NCI-H748 treated with DMSO at 0.1 percent for 48 hours (cell line): ENCODE measurements at regions not wholly inside any gene's neighbourhood (a gene's known extent, or its start where the extent isn't known, plus 50 kb on each side); places are given as distances from the start of the nearest gene placed in this dataset.

ENCODE experiments used
- DNase-seq: peaks from one replicate; lab custom pipeline; 2025; lab: John Stamatoyannopoulos, UW

DNA sequence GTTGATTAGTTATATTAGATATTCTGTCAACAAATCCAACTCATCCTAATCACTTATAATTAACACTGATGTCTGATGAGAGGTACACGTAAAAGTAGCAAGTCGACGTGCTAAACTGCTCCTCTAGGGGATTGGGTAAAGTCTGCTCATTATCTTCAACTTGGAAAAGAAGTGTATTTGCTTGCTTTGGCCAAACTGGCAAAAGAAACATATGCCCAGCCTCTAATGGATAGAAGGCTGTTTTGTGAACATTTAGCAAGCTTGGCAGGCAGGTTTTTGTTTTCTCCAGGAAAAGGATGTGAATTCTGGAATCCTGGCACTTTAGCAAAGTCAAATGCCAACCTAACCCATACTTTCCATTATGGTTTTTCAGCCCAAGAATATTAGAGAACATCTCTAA lies 264.8 kb downstream of the TBL1XR1 start:
- DNase-seq, result no peak

DNA sequence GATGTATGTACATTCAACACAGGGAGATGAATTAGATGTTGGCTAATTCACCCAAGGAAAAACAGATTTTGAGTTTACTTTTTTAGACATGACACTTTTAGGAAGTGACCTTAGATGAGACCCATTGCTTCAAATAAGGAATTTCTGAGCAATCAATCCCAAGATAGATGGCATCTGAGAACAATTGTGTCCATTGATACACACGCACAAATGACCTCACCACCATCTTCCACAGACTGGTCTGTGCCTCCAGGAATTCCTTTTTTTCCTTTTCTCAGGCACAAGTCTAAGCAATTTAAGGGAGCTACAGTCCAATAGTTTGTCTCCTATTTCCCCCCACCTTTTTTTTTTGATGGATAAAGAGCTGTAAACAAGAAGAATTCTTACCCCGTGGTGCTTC lies 265.3 kb downstream of the TBL1XR1 start:
- DNase-seq, result no peak

DNA sequence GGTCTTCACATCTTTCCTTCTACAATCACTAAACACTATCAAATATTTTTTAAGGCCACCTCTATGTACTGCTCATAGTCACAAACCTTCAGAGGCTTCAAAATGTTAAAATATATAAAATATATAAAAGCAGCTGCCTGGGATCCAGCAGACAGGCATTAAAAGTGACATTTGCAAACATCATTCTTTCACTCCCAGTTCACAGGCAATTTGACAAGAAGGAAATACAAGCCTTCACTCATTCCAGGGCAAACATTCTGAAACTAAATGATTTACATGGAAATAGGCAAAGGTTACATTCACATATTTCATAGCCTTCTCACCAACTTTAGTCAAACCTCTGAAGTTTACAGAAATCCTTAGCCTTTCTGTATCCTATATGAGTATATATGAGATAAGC lies 266.3 kb downstream of the TBL1XR1 start:
- no peak for DNase-seq

DNA sequence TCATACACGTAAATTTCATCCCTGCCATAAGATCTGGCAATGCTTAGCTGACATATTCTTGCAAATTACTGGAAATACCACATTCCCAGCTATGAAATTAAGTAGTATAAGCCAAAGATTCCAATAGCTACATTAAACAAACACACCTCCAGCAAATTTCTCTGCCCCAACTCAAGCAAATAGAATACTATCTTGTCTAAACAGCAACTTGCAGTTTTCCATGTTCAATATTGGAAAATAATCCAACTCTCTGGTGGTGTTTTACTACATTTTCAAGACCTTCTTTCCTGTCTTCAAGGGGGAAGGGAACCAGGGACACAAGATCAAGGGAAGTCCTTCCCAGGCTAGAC lies 268.7 kb downstream of the TBL1XR1 start:
- DNase-seq, result no peak

DNA sequence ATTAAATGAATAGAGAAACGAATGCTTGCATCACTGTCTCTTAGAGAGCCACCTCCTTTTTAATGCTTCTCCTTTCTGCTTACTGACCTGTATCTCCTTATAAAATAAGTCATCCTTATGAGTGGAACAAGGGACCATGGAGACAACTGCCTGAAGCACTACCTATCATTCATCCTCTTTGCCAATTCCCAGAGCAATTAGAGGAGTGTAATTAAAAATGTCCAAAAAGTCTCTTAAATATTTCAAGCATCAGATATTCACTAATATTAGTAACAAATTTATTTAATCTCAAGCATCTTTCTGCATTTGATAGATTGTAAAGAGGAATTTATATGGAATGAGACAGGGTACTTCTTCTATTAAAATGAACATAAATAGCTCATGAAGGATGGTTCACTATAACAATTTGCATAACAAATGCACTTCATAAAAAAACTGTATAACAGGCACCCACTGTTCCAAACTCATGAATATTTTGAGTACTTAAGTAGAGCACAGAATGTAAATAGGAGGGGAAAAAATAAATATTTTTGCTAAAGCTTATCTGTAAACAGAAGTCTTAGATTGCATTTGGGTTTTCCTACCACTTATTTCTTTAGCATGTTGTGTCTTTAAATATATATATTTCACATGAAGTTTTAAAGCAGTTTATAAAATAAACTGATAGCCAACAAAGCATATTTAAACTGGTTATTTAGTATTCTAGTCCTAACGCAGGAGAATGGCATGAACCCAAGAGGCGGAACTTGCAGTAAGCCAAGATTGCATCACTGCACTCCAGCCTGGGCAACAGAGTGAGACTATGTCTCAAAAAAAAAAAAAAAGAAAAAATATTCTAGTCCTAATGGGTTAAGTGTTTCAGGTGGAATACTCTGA lies 269.3 kb downstream of the TBL1XR1 start:
- DNase-seq, result no peak

DNA sequence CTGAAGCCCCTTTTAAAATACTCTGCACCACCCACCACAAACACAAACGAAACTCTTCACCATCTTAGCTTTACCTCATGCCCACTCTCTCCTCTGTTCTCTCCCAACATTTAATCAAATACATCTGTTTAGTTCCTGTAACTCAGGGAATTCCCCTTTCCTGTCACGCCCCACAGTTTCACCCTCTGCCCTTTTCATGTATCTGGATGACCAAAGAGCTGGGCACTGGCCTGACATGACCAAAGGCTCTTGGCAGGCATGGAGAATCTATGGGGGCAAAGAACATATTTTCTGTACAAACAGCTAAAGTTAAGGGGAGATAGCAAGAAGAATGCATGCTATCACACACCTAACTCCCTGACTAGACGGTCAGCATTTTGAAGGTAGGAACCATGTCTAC lies 270.0 kb downstream of the TBL1XR1 start:
- DNase-seq, result no peak

DNA sequence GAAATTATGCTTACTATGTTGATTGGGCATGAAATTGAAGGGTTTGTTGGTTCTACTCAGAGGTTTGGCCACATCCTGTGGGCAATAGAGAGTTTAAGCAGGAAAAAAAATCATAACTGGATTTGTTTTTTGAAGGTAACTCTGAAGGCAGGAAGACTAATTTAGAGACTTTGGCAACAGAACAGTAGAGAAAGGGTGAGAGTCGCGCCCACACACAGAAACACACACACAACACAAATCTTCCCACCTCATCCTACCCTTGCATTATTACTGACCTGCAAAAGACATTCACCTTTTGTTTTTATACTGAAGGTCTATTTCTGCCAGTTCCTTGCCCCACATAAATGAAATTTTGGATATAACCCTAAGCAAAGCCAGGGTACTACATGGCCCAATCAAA lies 270.6 kb downstream of the TBL1XR1 start:
- DNase-seq, result no peak

DNA sequence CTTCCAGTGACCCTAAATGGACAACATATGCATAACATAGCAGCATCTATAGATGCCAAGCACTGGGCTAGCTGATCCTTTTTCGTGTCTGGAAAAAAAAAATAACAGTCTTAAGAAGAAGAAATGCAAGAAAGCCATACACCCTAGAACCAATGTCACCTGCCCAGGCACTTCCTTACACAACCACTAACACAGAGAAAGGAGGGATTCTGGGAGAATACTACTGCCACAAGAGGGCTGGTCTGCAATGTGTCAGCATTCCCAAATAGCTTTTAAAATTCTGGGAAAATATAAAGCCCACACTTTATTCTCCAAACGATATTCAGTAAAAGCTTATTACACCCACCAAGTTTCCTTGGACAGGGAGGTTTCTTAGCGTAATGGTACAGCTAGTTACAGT lies 271.2 kb downstream of the TBL1XR1 start:
- DNase-seq, result no peak

DNA sequence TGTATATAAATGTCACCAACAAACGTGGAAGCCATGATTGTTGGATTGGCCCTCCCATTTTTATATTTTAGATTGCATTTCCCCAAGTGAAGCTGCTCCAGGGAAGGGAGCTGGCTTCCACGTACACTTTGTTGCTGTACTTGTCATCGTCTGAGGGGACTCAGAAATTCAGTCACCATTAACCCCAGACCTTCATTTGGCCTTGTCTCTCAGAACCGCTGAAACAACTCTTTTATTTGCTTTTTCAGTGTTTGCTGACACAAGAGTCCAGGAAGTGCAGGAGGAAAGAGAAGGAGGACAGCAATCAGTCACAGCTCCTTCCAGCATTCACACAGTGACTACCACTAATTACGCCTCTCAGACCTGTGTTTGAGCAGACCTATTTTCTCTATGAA lies 276.5 kb downstream of the TBL1XR1 start:
- peak; percentile 81 for DNase-seq

DNA sequence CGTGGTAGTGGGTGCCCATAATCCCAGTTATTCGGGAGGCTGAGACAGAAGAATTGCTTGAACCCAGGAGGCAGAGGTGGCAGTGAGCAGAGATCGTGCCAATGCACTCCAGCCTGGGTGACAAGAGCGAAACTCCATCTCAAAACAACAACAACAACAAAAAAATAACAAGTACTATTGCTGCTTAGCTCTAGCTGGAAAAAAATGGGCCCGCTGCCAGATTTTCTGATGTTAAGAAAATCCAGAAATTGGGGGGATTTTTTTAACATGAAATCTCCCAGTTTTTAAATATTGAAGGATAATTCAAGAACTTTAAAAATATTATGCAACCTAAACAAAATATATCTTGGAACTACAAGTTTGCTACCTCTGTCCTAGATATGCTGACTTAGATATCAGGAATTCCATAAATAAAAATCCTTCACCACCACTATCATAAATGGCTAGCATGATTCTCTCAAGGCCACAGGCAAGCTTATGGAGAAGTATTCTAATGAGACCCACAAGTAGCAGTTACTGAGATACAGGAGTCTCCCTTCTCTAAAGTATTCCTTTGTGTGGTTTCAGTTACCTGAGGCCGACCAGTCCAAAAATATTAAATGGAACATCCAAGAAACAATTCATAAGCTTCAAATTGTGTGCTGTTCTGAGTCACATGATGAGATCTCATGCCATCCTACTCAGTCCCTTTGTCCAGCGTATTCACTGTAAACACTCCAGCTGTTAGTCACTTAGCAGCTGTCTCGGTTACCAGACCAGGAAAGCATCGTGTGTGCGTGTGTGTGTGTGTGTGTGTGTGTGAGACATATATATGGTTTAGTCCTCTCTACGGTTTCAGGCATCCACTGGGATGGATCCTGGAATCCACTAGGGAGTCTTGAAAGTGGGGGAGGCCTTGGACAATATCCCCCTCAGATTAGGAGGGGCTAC lies 277.2 kb downstream of the TBL1XR1 start:
- DNase-seq, result peak; percentile 71

DNA sequence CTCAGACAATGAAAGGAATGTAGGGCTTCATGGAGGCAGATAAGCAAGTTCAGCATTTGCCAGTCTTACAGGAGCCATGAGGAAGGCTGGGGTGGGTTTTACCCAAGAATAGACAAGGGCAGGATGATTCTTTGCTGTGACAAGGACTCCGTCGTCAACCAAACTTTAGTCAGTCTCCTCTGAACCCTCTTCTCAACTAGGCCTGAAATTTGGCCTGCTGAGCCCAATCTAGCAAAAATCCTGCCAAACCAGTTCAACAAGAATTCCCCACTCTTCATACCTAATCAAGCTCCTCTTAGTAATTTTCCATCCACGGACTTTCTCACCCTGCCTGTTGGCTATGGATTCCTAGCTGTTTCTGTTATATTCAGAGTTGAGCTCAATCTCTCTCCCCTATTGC lies 280.5 kb downstream of the TBL1XR1 start:
- peak; percentile 90 for DNase-seq

DNA sequence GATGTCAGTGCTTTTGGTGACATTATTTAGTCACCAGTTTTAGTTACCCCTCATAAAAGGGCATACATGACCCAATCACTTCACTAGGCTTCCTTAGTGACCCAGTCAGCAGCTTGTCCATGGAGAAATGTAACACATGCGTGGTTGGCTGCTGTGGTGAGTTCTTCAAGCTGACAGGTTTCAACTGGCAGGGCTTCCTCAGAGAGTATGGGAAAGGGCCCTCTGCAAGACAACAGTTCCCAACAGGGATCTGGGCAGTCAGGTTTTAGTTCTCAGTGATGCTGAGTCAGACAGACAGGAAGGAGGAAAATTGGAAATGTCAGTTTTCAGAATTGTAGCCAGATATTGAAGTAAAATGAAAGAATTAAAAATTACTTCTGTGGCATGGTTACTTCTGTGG lies 282.5 kb downstream of the TBL1XR1 start:
- no peak for DNase-seq

DNA sequence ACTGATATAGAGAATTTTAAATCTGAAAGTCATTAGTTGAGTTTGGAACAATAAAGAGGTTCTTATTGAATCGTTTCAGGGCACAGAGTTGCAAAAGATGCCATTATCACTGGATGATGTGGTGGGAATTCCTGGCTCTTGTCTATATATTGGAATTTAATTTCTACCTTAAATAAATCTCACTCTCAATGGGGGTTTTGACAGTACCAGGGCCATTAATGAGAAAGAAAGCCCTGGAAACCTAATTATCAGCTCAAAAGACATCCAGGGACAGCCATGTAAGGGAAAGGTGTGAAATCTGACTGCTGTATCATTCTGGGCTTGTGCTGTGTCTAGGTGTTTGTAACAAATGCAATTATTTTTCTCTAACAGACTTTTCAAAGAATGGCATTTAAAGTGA lies 285.7 kb downstream of the TBL1XR1 start:
- DNase-seq, result no peak

DNA sequence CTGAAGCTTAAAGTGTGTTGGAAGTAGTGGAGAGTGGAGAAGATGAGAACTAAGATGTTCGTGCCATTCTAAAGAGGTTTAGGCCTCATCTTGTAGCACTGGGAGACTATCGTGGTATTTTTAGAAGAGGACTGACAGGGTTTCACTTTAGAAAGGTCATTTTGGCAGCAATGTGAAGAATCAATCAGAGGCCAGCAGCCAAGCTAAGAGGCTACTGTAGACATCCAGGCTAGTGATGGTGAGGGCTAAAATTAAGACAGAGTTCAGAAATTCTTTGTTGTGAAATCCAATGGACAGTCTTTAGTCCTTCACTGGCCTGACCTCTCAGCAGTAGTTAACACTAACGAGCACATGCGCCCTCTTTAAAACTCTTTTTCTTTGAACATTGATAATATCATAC lies 288.2 kb downstream of the TBL1XR1 start:
- no peak for DNase-seq

DNA sequence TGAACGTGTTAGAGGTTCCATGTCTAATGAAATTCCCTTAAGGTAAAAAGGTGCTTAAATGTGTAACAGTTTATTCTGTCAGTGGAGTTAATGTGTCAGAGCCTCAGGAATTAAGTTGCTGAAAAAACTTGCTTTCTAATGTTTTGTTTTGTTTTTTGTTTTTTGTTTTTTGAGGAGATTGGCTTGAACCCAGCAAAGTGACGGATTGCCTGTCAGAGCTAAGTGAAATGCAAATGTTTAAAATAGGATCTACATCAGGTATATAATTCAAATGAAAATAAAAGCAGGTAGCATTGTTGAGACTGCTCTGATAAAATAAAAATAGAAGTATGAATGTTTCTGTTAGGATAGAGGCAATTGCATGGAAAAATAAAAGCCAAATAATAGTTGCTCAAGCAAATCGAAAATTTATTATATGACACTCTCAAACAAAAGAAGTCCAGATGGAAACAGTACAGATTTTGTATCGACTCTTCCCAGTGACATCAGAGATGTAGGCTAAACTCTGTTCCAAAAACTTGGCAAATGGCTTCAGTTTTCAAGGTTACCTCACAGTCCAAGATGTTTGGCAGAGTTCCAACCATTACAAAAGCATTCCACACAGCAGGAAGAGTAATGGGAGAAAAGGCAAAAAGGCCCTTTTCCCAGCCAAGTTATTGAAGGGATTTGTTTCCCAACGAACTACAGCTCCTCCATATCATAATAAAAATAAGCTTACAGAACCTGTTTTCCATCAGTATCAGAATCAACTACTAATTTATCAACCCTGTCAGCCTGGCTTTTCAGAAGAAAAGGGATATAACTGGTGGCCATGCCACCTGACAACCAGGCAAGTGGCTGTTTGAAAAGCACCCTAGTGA lies 291.0 kb downstream of the TBL1XR1 start:
- peak; percentile 10 for DNase-seq

DNA sequence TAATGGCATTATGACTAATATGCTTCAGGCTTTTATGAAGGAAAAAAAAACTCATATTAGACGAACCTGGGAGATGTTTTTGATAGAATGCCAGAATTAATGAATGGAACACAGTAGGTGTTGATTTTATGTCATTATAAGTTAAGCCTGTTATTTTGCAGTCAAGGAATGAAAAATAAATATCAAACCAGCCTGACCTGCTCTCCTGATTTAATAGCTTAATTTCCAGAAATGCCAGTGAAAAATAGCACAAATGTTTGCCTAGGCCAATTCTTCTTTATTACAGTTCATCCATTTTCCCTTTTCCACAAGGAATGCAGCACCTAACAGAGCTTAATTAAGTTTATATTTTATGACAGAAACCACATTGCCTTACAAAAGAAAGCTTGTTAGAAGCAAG lies 292.0 kb downstream of the TBL1XR1 start:
- peak; percentile 19 for DNase-seq

DNA sequence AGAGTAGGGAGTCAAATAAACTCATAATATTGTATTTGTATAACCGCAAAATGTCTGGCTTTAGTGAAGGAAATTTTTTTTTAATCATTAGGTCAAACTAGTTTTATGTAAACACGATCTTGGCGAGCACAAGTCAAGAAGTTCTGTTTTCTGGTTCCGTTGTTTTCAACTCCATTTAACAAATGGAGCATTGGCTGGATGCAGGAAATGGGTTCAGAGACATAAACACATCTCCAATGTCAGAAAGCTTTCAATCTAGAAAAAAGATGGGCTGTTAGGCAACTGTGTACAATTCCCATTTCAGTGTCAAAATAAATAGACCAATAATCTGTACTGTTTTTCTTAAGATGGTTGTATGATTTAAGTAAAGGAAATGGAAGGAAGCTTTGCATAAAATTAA lies 292.8 kb downstream of the TBL1XR1 start:
- DNase-seq, result no peak

DNA sequence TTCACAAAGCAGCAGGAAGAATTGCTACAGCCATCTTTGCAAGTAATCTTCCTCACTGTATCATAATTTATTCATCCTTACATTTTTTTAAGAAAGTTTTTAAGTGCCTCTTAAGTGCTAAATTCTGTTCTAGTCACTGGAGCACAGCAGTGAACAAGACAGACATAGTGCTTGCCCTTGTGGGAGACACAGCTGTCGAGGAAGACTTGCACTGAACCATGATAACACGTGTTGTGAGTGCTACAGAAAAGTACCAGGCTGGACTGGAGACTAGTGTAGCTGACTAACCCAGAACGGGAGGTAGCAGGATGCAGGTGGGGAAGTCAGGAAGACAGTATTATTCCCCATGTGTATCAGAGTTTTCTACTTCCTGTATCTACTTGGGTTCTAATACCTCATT lies 300.6 kb downstream of the TBL1XR1 start:
- DNase-seq, result no peak

DNA sequence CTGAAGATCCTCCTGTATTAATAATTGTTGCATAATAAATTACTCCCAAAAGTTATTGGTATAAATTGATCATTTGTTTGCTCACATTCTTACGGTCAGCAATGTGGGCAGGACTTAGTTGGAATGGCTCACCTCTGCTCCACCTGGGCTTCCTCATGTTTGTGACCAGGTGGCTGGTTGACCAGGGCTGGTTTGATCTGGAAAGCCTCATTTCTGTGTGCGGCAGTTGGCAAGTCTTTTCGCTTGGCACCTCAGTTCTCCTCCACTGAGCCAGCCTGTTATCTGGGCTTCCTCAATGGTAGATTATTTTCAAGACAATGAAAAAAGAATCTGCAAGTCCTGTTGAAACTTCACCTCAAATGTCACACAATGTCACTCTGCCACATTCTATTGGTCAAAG lies 301.1 kb downstream of the TBL1XR1 start:
- DNase-seq, result no peak

DNA sequence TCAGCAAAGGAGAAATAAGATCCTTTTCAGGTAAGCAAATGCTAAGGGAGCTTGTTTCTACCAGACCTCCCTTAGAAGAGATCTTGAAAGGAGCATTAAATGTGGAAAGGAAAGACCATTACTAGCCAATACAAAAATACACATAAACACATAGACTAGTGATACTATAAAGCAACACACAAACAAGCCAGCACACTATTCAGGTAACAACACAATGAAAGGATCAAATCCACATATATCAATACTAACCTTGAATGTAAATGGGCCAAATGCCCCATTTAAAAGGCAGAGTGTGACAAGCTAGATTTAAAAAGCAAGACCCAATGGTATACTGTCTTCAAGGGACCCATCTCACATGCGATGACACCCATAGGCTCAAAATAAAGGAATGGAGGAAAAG lies 317.6 kb downstream of the TBL1XR1 start:
- no peak for DNase-seq

DNA sequence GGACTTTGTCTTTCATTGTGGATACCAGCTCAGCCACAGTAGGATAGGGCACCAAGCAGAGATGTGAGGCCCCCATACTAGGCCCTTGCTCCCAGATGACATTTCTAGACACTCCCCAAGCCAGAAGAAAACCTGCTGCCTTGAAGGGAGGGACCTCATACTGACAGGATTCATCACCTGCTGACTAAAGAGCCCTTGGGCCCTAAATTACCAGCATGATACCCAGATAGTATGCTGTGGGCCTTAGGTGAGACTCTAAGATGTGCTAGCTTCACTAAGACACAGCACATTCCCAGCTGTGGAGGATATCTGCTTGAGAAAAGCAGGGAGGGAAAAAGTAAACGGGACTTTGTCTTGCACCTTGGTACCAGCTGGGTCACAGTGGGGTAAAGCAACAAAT lies 324.0 kb downstream of the TBL1XR1 start:
- no peak for DNase-seq

DNA sequence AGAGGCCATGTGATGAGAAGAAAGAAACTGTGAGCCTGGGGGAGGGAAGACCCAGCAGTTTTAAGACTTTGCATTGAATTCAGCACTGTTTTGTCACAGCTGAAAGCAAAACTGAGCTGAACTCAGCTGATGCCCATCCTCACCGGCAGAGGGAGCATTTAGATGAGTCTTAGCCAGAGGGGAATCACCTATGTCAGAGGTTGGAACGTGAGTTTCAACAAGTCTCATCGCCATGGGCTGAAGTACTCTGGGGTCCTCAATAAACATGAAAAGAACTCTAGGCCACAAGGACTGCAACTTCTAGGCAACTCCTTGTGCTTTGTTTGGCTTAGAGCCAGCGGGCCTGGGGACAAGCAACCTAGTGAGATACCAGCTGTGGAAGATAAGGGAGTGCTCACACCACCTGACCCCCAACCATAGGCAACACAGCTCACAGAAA lies 324.5 kb downstream of the TBL1XR1 start:
- peak; percentile 9 for DNase-seq
